GM10266 (cell line): ENCODE measurements at regions not wholly inside any gene's neighbourhood (a gene's known extent, or its start where the extent isn't known, plus 50 kb on each side); places are given as distances from the start of the nearest gene placed in this dataset.

ENCODE experiments used
- DNase-seq: peaks from one replicate; pipeline ENCODE4 v3.0.0; 2012; ENCODE audit errors: extremely low spot score
- CTCF ChIP-seq: IDR thresholded peaks from 2 replicates; pipeline ENCODE4 v1.5.1; 2012; ENCODE audit warnings: mild to moderate bottlenecking, low read depth; ENCODE audit not compliant: control insufficient read depth, insufficient read depth; ENCODE audit errors: missing control alignments

DNA sequence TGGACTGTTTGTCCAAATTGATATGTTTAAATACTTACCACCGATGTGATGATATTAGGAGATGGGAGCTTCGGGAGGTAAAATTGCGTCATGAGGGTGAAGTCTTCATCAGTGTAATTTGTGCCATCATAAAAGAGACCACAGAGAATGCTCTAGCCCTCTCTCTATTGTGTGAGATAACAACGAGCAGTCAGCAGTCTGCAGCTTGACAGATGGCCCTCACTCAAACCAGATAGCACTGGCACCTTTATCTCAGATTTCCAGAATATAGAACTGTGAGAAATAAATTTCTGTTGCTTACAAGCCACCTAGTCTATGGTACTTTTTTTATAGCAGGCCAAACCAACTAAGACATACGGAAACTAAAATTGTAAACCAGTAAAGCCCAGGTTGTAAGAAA, 1718.9 kb upstream of the MIR17HG start:
- no peak for TF ChIP-seq CTCF
- DNase-seq, result no peak

DNA sequence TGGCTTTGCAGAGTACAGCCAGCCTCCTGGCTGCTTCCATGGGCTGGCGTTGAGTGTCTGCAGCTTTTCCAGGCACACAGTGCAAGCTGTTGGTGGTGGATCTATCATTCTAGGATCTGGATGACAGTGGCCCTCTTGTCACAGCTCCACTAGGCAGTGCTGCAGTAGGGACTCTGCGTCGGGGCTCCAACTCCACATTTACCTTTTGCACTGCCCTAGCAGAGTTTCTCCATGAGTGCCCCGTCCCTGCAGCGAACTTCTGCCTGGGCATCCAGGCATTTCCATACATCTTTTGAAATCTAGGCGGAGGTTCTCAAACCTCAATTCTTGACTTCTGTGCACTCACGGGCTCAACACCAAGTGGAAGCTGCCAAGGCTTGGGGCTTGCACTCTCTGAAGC, 1697.3 kb upstream of the MIR17HG start:
- DNase-seq, result no peak
- no peak for TF ChIP-seq CTCF

DNA sequence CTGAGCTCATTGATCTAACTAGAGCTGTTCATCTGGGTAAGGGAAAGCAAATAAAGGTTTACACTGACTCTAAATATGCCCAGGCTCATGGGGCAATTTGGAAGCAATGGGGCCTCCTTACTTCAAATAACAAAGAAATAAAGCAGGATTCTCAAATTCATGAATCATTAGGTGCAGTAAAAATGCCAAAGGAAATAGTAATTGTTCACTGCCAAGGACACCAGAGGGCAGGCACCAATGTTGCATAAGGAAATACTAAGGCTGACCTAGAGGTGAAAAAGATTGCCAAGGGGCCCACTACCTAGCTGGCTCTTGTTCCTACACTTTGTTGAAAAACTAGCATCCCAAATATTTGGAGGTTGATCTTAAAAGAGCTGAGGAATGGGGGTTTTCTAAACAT, 1686.7 kb upstream of the MIR17HG start:
- TF ChIP-seq CTCF, result no peak
- DNase-seq, result no peak

GRCh38 chr13:89673789-89674311, 1673.6 kb upstream of the MIR17HG start:
- DNase-seq, result no peak
- TF ChIP-seq CTCF, result no peak

DNA sequence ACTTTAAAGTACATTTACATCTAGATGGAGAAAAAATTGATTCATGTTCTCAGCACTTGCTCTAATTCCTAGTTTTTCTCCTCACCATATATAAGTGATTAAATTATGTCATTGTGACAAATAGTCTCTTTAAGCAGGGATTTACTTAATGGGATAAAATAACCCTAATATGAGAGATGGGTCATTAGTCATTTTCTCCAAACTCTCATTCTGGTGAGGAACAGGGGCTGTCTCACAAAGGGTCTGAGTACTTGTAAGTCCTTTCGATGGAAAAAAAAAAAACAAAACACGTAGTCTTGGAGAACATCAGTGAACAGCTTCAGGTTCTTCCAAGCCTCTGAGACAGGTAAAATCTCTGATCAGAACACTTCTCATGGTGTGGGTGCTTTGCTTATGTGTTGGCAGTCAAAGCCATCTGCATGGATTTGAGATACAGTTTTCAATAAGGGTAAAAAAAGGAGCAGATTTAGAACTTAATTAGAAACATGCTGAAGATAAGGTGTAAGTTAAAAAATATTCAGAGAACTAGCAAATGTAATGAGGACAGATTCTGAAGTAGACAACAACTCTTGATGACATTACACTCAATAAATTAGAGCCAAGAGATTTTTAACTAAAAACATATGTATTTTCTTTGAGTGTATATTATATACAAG, 1668.9 kb upstream of the MIR17HG start:
- no peak for TF ChIP-seq CTCF
- no peak for DNase-seq

DNA sequence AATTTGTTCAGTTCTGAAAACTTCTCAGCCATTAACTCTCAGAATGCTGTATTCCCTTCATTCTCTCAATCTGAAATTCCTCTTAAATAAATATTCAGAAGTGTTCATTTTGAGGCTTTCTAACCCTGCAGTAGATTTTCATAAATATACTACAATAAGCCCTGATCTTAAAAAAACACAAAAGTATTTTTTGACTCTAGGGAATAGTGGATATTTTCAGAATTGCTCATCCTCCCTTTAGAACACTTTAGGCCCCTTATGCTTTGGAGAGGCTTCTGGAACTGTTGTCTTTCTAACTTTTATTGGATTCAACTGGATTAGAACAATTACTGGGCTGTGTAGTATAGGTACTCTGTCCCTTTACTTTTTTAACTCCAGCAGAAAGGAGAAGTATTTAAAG, 1662.6 kb upstream of the MIR17HG start:
- TF ChIP-seq CTCF, result no peak
- no peak for DNase-seq

DNA sequence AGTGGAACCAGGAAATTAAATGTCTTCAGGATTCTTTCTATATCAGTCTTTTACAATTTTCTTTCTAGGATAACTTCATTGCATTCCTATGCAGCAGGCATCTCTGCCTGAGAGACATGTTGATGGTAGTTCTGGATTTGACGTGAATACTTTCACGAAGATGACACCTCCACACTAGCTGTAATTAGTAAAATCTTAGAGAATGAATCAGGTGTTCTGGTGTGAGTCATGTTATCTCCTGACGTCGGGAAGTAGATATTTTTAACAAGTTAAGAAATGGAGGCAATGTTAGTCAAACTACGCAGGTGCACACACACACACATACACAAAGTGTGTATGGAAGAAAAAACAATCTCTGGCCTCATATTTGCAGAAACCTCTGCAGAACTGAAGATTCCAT, 1661.3 kb upstream of the MIR17HG start:
- DNase-seq, result no peak
- TF ChIP-seq CTCF, result no peak
